HepG2 (cell line): ENCODE measurements at regions not wholly inside any gene's neighbourhood (a gene's known extent, or its start where the extent isn't known, plus 50 kb on each side); places are given as distances from the start of the nearest gene placed in this dataset.

ENCODE experiments used
- ATAC-seq: fragments of 200-7000 bp; cut with Tn5 transposase; 3 replicates; pipeline ENCODE4 v1.9.1; 2020; ENCODE audit warnings: mild to moderate bottlenecking, moderate library complexity
- BruUV-seq: library from RNA; stranded (reverse); fragments of 400-500 nt; replicated peaks from 2 replicates; lab custom pipeline; 2021; lab: Mats Ljungman, UMichigan
- CTCF ChIA-PET: fragments of 300-600 bp; formaldehyde crosslinking; extraction: SDS; loops from one replicate; lab custom pipeline; 2021; ENCODE audit warnings: low total read pairs, inconsistent platforms, low intra/inter-chr PET ratio; lab: Yijun Ruan, JAX
- POLR2A ChIA-PET: fragments of 350-600 bp; sonication (Branson Sonifier 250); formaldehyde crosslinking; loops from one replicate; lab custom pipeline; 2020; ENCODE audit warnings: antibody characterized with exemption, inconsistent platforms; lab: Yijun Ruan, JAX
- DNase-seq: peaks from one replicate; pipeline ENCODE4 v3.0.0-alpha.2; 2015; ENCODE audit warnings: low spot score
- FAIRE-seq: peaks from 3 replicates; lab custom pipeline; 2011; peaks lifted over from hg19 to GRCh38; lab: Jason Lieb, UNC
- H2AFZ ChIP-seq: one replicate; pipeline ENCODE4 v1.6.1; 2011; ENCODE audit warnings: low read length, inconsistent platforms
- H3K27ac ChIP-seq: fragments of 300-600 bp; 3 replicates; pipeline ENCODE4 v1.8.0; 2011; ENCODE audit warnings: mixed run types, mild to moderate bottlenecking, mixed read lengths, low read length, inconsistent platforms; ENCODE audit not compliant: insufficient read depth; ENCODE audit errors: extremely low read length
- H3K27me3 ChIP-seq, 2 experiments: fragments of 200-600 bp in 1 of 2; 2 replicates in 1 of 2; 3 replicates in 1 of 2; pipeline versions ENCODE4 v1.6.0 to v1.8.0; 2011; ENCODE audit warnings: low read length in 2 of 2, mild to moderate bottlenecking in 2 of 2, moderate library complexity in 2 of 2, inconsistent platforms in 1 of 2; ENCODE audit not compliant: insufficient read depth in 2 of 2, control insufficient read depth in 1 of 2
- H3K36me3 ChIP-seq, 2 experiments: fragments of 200-600 bp in 1 of 2; replicated peaks in 1 of 2; 2 replicates in 1 of 2; 3 replicates in 1 of 2; pipeline versions ENCODE4 v1.5.1 to v1.8.0; 2011; ENCODE audit warnings: low read length in 2 of 2, inconsistent platforms in 1 of 2; ENCODE audit not compliant: insufficient read depth in 2 of 2, control insufficient read depth in 1 of 2
- H3K4me1 ChIP-seq: 2 replicates; pipeline ENCODE4 v1.5.1; 2012; ENCODE audit warnings: low read length, inconsistent platforms; ENCODE audit not compliant: insufficient read depth
- H3K4me2 ChIP-seq: 2 replicates; pipeline ENCODE4 v1.6.0; 2011; ENCODE audit warnings: low read depth, low read length, inconsistent platforms
- H3K4me3 ChIP-seq, 3 experiments: fragments of 200-600 bp in 1 of 3; sonication (generic), shearing (Covaris generic) in 1 of 3; replicated peaks in 1 of 3; 2 replicates each; pipeline ENCODE4 v1.5.1; 2011 to 2016; ENCODE audit warnings: low read length in 3 of 3, inconsistent platforms in 2 of 3, low read depth in 2 of 3, mild to moderate bottlenecking in 2 of 3, control low read depth in 1 of 3, mixed read lengths in 1 of 3; ENCODE audit not compliant: insufficient read depth in 1 of 3
- H3K79me2 ChIP-seq: one replicate; pipeline ENCODE4 v1.6.1; 2011; ENCODE audit warnings: low read length, inconsistent platforms; ENCODE audit not compliant: insufficient read depth
- H3K9ac ChIP-seq: 2 replicates; pipeline ENCODE4 v1.6.0; 2011; ENCODE audit warnings: mild to moderate bottlenecking, low read depth, low read length, inconsistent platforms; ENCODE audit not compliant: insufficient read depth
- H3K9me3 ChIP-seq: 2 replicates; pipeline ENCODE4 v1.5.1; 2012; ENCODE audit warnings: mild to moderate bottlenecking, low read length
- H4K20me1 ChIP-seq: 2 replicates; pipeline ENCODE4 v1.6.0; 2011; ENCODE audit warnings: inconsistent platforms, mild to moderate bottlenecking, low read length, moderate library complexity; ENCODE audit not compliant: insufficient read depth
- ETV6 ChIP-seq: sonication (generic); formaldehyde crosslinking; conservative IDR thresholded peaks from 2 replicates; pipeline ENCODE4 v1.4.0; 2020; ENCODE audit warnings: missing genetic modification reagents
- HMGXB3 ChIP-seq: sonication (generic); formaldehyde crosslinking; IDR thresholded peaks from 2 replicates; pipeline ENCODE4 v1.4.0; 2020; ENCODE audit warnings: missing genetic modification reagents, borderline replicate concordance
- IKZF1 ChIP-seq: fragments of 450-650 bp; IDR thresholded peaks from 2 replicates; pipeline ENCODE4 v1.7.1; 2016
- IRX3 ChIP-seq: sonication (generic); formaldehyde crosslinking; IDR thresholded peaks from 2 replicates; pipeline ENCODE4 v1.8.1; 2023; ENCODE audit warnings: mild to moderate bottlenecking, low read depth, missing genetic modification reagents, borderline replicate concordance
- KAT2B ChIP-seq: fragments of 150-350 bp; IDR thresholded peaks from 2 replicates; pipeline ENCODE4 v1.6.1; 2014; ENCODE audit warnings: low read depth, low read length, borderline replicate concordance
- NONO ChIP-seq, 2 experiments: fragments of 450-650 bp in 1 of 2; sonication (generic) in 1 of 2; formaldehyde crosslinking in 1 of 2; IDR thresholded peaks in 1 of 2; conservative IDR thresholded peaks in 1 of 2; 2 replicates each; pipeline versions ENCODE4 v1.6.1 to v1.8.0; 2017 to 2022; ENCODE audit warnings: mild to moderate bottlenecking in 1 of 2, missing genetic modification reagents in 1 of 2, moderate library complexity in 1 of 2
- PCBP1 ChIP-seq: fragments of 200-400 bp; formaldehyde crosslinking; IDR thresholded peaks from 2 replicates; pipeline ENCODE4 v1.6.1; 2017; ENCODE audit warnings: mild to moderate bottlenecking, low read depth, low read length, borderline replicate concordance
- PHF8 ChIP-seq: sonication (generic); formaldehyde crosslinking; IDR thresholded peaks from 2 replicates; pipeline ENCODE4 v1.5.0; 2020; ENCODE audit warnings: missing genetic modification reagents
- RELA ChIP-seq: sonication (generic); formaldehyde crosslinking; IDR thresholded peaks from 2 replicates; pipeline ENCODE4 v1.4.0; 2020; ENCODE audit warnings: missing genetic modification reagents
- SKI ChIP-seq: fragments of 450-650 bp; IDR thresholded peaks from one replicate; pipeline ENCODE4 v1.6.1; 2018; ENCODE audit warnings: mild to moderate bottlenecking; ENCODE audit not compliant: partially characterized antibody
- SMYD3 ChIP-seq: sonication (generic); formaldehyde crosslinking; IDR thresholded peaks from 2 replicates; pipeline ENCODE4 v1.8.1; 2023; ENCODE audit warnings: mild to moderate bottlenecking, missing genetic modification reagents
- TBX3 ChIP-seq: fragments of 450-650 bp; IDR thresholded peaks from 2 replicates; pipeline ENCODE4 v1.6.1; 2017; ENCODE audit warnings: antibody characterized with exemption, mild to moderate bottlenecking, inconsistent platforms, borderline replicate concordance
- ZBTB34 ChIP-seq: sonication (generic); formaldehyde crosslinking; IDR thresholded peaks from 2 replicates; pipeline ENCODE4 v1.8.0; 2022; ENCODE audit warnings: mild to moderate bottlenecking, missing genetic modification reagents
- ZNF296 ChIP-seq: sonication (generic); formaldehyde crosslinking; conservative IDR thresholded peaks from 2 replicates; pipeline ENCODE4 v1.5.0; 2020; ENCODE audit warnings: mild to moderate bottlenecking, missing genetic modification reagents
- ZNF382 ChIP-seq: sonication (generic); formaldehyde crosslinking; IDR thresholded peaks from 2 replicates; pipeline ENCODE4 v1.5.0; 2020; ENCODE audit warnings: missing genetic modification reagents, mild to moderate bottlenecking, borderline replicate concordance
- ZNF550 ChIP-seq: sonication (generic); formaldehyde crosslinking; IDR thresholded peaks from 2 replicates; pipeline ENCODE4 v1.4.0; 2020; ENCODE audit warnings: mild to moderate bottlenecking, missing genetic modification reagents, borderline replicate concordance
- ZNF569 ChIP-seq: sonication (generic); formaldehyde crosslinking; IDR thresholded peaks from 2 replicates; pipeline ENCODE4 v1.5.0; 2020; ENCODE audit warnings: mild to moderate bottlenecking, missing genetic modification reagents, moderate library complexity, borderline replicate concordance
- ZNF678 ChIP-seq: sonication (generic); formaldehyde crosslinking; IDR thresholded peaks from 2 replicates; pipeline ENCODE4 v1.4.0; 2020; ENCODE audit warnings: mild to moderate bottlenecking, missing genetic modification reagents
- ZNF839 ChIP-seq: sonication (generic); formaldehyde crosslinking; IDR thresholded peaks from 2 replicates; pipeline ENCODE4 v1.4.0; 2020; ENCODE audit warnings: missing genetic modification reagents, mild to moderate bottlenecking, borderline replicate concordance
- WGBS: methylation state at CpG from one replicate; pipeline ENCODE4 v1.1.6; 2017; ENCODE audit warnings: low lambda C conversion rate; 5-methylcytosine and 5-hydroxymethylcytosine counted together
- in situ Hi-C: cut with HindIII; loops from 2 replicates; pipeline ENCODE4 v1.10.0; 2017; ENCODE audit warnings: low pct_unique_long_range_greater_than_20kb; ENCODE audit not compliant: extremely low pct_ligation_motif_present
- intact Hi-C: fragments of 100-400 bp; cut with micrococcal nuclease; formaldehyde crosslinking; loops from one replicate; pipeline ENCODE4 v1.10.0; 2022; ENCODE audit not compliant: unreplicated experiment

- no peaks in the 10 kb centered on the region for H3K36me3 ChIP-seq
- H3K79me2 ChIP-seq = no peaks in the 10 kb centered on the region
- peaks cover 0 to 3% of the 10 kb centered on the region in 2 experiments; a peak in 1 of 5 replicates for H3K27me3 ChIP-seq
- no peak overlapping the region for H3K9ac ChIP-seq
- ATAC-seq (no peak), DNase-seq (no peak), FAIRE-seq (no peak)
- H2AFZ ChIP-seq = no peak overlapping the region
- CTCF ChIA-PET = no interaction called here
- intact Hi-C loops = no loop called here
- H3K27ac ChIP-seq = no peak overlapping the region
- H4K20me1 ChIP-seq = no peaks in the 10 kb centered on the region
- 32% methylated on average over 1 of the region's 1 CpG for WGBS
- no peak overlapping the region for H3K4me2 ChIP-seq
- POLR2A ChIA-PET = no interaction called here
- no peak overlapping the region for H3K4me3 ChIP-seq
- in situ Hi-C loops = no loop called here
- TF ChIP-seq ZBTB34 (CRISPR knock-in tag) = no peak
- no peak for TF ChIP-seq SKI
- no peak for TF ChIP-seq ZNF382 (CRISPR knock-in tag)
- TF ChIP-seq HMGXB3 (CRISPR knock-in tag) = no peak
- TF ChIP-seq ZNF296 (CRISPR knock-in tag) = no peak
- TF ChIP-seq NONO (IDR thresholded peaks at IDR 0.05) = no peak
- no peak for TF ChIP-seq NONO (CRISPR knock-in tag; conservative IDR thresholded peaks at IDR 0.05)
- TF ChIP-seq ZNF678 = no peak
- no peak for TF ChIP-seq KAT2B
- TF ChIP-seq ZNF550 (CRISPR knock-in tag) = no peak
- TF ChIP-seq PCBP1 = no peak
- TF ChIP-seq SMYD3 (CRISPR knock-in tag) = no peak
- no peak for TF ChIP-seq ZNF569
- TF ChIP-seq ZNF839 (CRISPR knock-in tag) = no peak
- TF ChIP-seq RELA (CRISPR knock-in tag) = no peak
- TF ChIP-seq TBX3 = no peak
- TF ChIP-seq IKZF1 = no peak
- no peak for TF ChIP-seq ETV6 (CRISPR knock-in tag)
- TF ChIP-seq PHF8 (CRISPR knock-in tag) = no peak
- TF ChIP-seq IRX3 = no peak
- no peaks in the 10 kb centered on the region for H3K4me1 ChIP-seq
- no peaks in the 10 kb centered on the region for H3K9me3 ChIP-seq
- BruUV-seq = no TSS peak
These were observed 95.4 kb downstream of the MRM1 start for GRCh38 chr17:36696805-36697204.
